Fibroblast of gingiva (primary cell): ENCODE measurements at regions not wholly inside any gene's neighbourhood (a gene's known extent, or its start where the extent isn't known, plus 50 kb on each side); places are given as distances from the start of the nearest gene placed in this dataset.
"Not testable (repeated sequence)": the region's sequence is repeated elsewhere in the genome, so short reads cannot be mapped to it uniquely, and the experiment has no call there.

Experiments used
- DNase-seq: peaks from one replicate; pipeline ENCODE4 v3.0.0-alpha.2; 2011; ENCODE audit warnings: low read depth

- no peak for DNase-seq
These were observed 203.7 kb downstream of the MN1 start for GRCh38 chr22:27597703-27598444.

- DNase-seq, result no peak
These were observed 202.8 kb downstream of the MN1 start for GRCh38 chr22:27598792-27599191.

GRCh38 chr22:27601195-27601594 is 200.4 kb downstream of the MN1 start:
- no peak for DNase-seq

GRCh38 chr22:27602390-27602789 is 199.2 kb downstream of the MN1 start:
- DNase-seq, result no peak

- no peak for DNase-seq
These were observed 198.3 kb downstream of the MN1 start for GRCh38 chr22:27603111-27603799.

GRCh38 chr22:27603800-27604144 is 197.8 kb downstream of the MN1 start:
- no peak for DNase-seq

- DNase-seq, result no peak
These were observed 196.2 kb downstream of the MN1 start for GRCh38 chr22:27605390-27605789.

- DNase-seq, result not testable (repeated sequence)
These were observed 193.8 kb downstream of the MN1 start for GRCh38 chr22:27607750-27608149.

GRCh38 chr22:27609451-27609888 is 192.1 kb downstream of the MN1 start:
- DNase-seq, result no peak

GRCh38 chr22:27610164-27610563 is 191.4 kb downstream of the MN1 start:
- DNase-seq, result not testable (repeated sequence)

- DNase-seq, result no peak
These were observed 190.4 kb downstream of the MN1 start for GRCh38 chr22:27610863-27611786.

GRCh38 chr22:27612115-27612514 is 189.4 kb downstream of the MN1 start:
- DNase-seq, result no peak

- DNase-seq, result no peak
These were observed 188.2 kb downstream of the MN1 start for GRCh38 chr22:27613099-27614005.

GRCh38 chr22:27614006-27614649 is 187.4 kb downstream of the MN1 start:
- no peak for DNase-seq

GRCh38 chr22:27614650-27615007 is 186.9 kb downstream of the MN1 start:
- no peak for DNase-seq

- DNase-seq, result no peak
These were observed 186.1 kb downstream of the MN1 start for GRCh38 chr22:27615408-27615807.

- no peak for DNase-seq
These were observed 185.5 kb downstream of the MN1 start for GRCh38 chr22:27616033-27616432.

- no peak for DNase-seq
These were observed 184.2 kb downstream of the MN1 start for GRCh38 chr22:27617214-27617881.

- no peak for DNase-seq
These were observed 181.0 kb downstream of the MN1 start for GRCh38 chr22:27620367-27621154.
